NOMO-1 (cell line): ENCODE measurements at regions not wholly inside any gene's neighbourhood (a gene's known extent, or its start where the extent isn't known, plus 50 kb on each side); places are given as distances from the start of the nearest gene placed in this dataset.
A peak's percentile ranks its signal among the peaks of the same experiment; 100 is the strongest.
"Not testable (repeated sequence)": the region's sequence is repeated elsewhere in the genome, so short reads cannot be mapped to it uniquely, and the experiment has no call there.

Source experiments
- DNase-seq, 2 experiments: peaks; one replicate each; lab custom pipeline; 2025; ENCODE audit not compliant: unreplicated experiment in 2 of 2; lab: John Stamatoyannopoulos, UW

GRCh38 chr10:6706725-6707124 lies 126.6 kb upstream of the PRKCQ start:
- no peak for DNase-seq

- DNase-seq: no peak
These were observed 124.8 kb upstream of the PRKCQ start for GRCh38 chr10:6704896-6705295.

GRCh38 chr10:6702833-6703232 lies 122.8 kb upstream of the PRKCQ start:
- DNase-seq: not testable (repeated sequence)

GRCh38 chr10:6702030-6702429 lies 122.0 kb upstream of the PRKCQ start:
- no peak for DNase-seq

- no peak for DNase-seq
These were observed 121.2 kb upstream of the PRKCQ start for GRCh38 chr10:6701289-6701688.

GRCh38 chr10:6700066-6700465 lies 120.0 kb upstream of the PRKCQ start:
- no peak for DNase-seq

- DNase-seq: no peak
These were observed 119.3 kb upstream of the PRKCQ start for GRCh38 chr10:6699336-6699735.

- no peak for DNase-seq
These were observed 115.4 kb upstream of the PRKCQ start for GRCh38 chr10:6695519-6695918.

- no peak for DNase-seq
These were observed 114.5 kb upstream of the PRKCQ start for GRCh38 chr10:6694447-6695140.

- no peak for DNase-seq
These were observed 112.8 kb upstream of the PRKCQ start for GRCh38 chr10:6692856-6693255.

- DNase-seq: no peak
These were observed 112.0 kb upstream of the PRKCQ start for GRCh38 chr10:6692103-6692502.

GRCh38 chr10:6689036-6689435 lies 109.0 kb upstream of the PRKCQ start:
- DNase-seq: no peak

- DNase-seq: no peak
These were observed 100.7 kb upstream of the PRKCQ start for GRCh38 chr10:6680735-6681134.

GRCh38 chr10:6678956-6679355 lies 98.9 kb upstream of the PRKCQ start:
- DNase-seq: no peak

- DNase-seq: peak; percentile 3 to 16
These were observed 98.2 kb upstream of the PRKCQ start for GRCh38 chr10:6678211-6678803.

GRCh38 chr10:6677129-6677528 lies 97.1 kb upstream of the PRKCQ start:
- not testable (repeated sequence) for DNase-seq

GRCh38 chr10:6674291-6674690 lies 94.2 kb upstream of the PRKCQ start:
- peak; percentile 24 to 59 for DNase-seq

- no peak for DNase-seq
These were observed 91.9 kb upstream of the PRKCQ start for GRCh38 chr10:6671976-6672375.

- DNase-seq: peak; percentile 15 to 36
These were observed 89.3 kb upstream of the PRKCQ start for GRCh38 chr10:6669269-6669859.

GRCh38 chr10:6667679-6668270 lies 87.7 kb upstream of the PRKCQ start:
- peak in 1 of 2 experiments; percentile 31 for DNase-seq

GRCh38 chr10:6667150-6667549 lies 87.1 kb upstream of the PRKCQ start:
- no peak for DNase-seq

- DNase-seq: no peak
These were observed 85.8 kb upstream of the PRKCQ start for GRCh38 chr10:6665847-6666246.
